GM20000 (cell line): ENCODE measurements at regions not wholly inside any gene's neighbourhood (a gene's known extent, or its start where the extent isn't known, plus 50 kb on each side); places are given as distances from the start of the nearest gene placed in this dataset.

Source experiments
- DNase-seq: peaks from one replicate; pipeline ENCODE4 v3.0.0; 2012; ENCODE audit warnings: low spot score
- TF ChIP-seq, protein P1 (sequence below): IDR thresholded peaks from 2 replicates; pipeline ENCODE4 v1.5.1; 2012; ENCODE audit warnings: mild to moderate bottlenecking, control low read depth; ENCODE audit errors: extremely low read depth, missing control alignments

DNA sequence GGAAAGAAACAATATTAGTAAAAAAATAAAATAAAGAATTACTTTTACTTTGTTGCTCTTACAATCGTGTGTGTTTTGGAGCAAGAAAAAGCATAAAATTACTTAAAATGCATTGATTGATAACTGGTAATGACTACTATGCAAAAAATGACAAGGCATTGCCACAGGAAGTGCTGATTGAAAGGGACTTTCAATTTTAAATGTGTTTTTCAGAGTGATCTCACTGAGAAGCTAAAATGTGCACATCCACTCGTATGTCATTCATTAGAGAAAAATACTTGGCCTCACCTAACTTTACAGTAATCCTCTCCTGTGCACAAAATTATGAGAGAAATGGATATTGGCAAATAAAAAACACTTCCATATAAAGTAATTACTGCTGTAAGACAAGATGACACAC lies 934.9 kb downstream of the SLITRK6 start:
- TF ChIP-seq, protein P1, sequence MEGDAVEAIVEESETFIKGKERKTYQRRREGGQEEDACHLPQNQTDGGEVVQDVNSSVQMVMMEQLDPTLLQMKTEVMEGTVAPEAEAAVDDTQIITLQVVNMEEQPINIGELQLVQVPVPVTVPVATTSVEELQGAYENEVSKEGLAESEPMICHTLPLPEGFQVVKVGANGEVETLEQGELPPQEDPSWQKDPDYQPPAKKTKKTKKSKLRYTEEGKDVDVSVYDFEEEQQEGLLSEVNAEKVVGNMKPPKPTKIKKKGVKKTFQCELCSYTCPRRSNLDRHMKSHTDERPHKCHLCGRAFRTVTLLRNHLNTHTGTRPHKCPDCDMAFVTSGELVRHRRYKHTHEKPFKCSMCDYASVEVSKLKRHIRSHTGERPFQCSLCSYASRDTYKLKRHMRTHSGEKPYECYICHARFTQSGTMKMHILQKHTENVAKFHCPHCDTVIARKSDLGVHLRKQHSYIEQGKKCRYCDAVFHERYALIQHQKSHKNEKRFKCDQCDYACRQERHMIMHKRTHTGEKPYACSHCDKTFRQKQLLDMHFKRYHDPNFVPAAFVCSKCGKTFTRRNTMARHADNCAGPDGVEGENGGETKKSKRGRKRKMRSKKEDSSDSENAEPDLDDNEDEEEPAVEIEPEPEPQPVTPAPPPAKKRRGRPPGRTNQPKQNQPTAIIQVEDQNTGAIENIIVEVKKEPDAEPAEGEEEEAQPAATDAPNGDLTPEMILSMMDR, result no peak
- DNase-seq, result no peak

DNA sequence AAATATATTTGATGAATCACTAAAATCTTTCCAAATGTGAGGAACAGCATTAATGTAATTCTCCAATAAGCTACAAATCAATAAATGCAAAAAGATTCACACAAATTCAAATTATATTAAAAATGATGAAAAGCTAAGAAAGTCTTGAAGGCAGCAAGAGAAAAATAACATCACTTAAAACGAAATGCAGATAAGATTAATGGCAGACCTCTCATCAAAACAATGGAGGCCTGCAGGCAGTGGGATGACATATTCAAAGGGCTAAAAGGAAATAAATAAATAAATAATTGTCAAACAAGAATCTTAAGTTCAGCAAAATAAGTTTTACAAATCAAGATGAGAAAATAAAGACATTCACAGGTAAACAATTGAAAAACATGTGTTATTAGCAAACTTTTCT lies 952.1 kb downstream of the SLITRK6 start:
- TF ChIP-seq, protein P1, result no peak
- no peak for DNase-seq

DNA sequence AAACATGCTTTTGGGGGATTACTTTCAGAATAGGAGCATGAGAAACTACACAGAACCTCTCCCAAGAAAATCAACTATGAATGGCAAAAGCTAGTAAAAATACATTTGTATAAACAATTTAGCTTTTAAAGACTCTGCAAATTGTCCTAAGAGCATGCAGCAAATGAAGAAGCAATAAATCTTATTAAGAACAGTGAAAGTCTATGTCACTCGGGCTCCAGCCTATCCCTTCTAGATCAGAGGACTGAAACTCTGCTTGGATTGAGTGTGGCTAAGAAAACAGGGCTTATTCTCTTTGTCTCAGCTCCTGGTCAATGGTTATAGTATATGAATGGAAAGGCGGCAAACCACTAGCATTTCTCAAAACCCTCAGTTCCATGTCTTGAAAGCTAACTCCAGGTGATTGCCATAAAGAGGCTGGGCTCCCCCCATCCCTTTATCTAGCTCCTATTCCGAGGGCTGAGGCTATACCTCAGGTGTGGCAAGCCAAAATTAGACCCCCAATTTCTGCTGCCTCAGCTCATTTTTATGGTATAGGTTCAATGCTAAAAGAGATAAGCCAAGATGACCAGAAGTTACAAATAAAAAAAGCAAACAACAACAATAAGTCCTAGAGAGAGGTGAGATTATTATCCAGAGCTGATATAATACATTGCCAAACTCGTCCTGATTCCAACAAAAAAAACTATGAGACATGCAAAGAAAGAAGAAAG lies 953.2 kb downstream of the SLITRK6 start:
- TF ChIP-seq, protein P1, result no peak
- no peak for DNase-seq

DNA sequence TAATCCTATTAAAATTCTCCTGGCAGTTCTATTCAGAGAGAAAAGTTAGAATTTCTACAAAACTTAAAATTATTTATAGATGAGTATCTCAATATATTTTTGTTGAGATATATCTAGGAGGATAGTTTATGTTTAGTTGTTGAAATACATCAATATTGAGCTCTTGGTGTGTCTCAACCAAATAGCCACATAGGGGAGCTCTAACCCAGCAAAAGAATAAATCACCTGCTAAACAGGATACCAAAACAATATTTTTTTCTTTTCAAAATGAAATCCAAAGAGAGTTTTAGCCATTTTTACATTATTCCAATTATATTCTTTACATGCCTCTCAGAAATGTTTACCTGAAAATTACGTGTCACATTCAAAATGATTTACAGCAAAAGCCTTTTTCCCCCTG lies 954.7 kb downstream of the SLITRK6 start:
- TF ChIP-seq, protein P1, result no peak
- no peak for DNase-seq

DNA sequence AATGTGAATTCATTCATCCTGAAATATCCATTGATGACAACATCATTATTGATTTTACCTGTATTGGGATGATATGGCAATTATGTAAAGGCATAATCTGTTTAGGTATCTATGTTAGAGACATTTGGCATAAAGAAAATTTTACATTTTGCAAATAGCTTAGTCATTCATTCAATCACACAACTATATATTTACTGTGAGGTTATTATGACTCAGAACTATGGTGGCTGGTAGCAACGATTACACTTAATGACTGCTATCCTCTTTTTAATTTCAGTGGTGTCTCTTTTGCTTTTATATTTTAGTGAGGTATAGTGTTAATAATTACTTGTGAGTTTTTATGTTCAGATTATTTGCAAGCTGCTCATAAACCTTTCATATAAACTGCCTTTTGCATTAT lies 955.9 kb downstream of the SLITRK6 start:
- DNase-seq, result no peak
- TF ChIP-seq, protein P1, result no peak

DNA sequence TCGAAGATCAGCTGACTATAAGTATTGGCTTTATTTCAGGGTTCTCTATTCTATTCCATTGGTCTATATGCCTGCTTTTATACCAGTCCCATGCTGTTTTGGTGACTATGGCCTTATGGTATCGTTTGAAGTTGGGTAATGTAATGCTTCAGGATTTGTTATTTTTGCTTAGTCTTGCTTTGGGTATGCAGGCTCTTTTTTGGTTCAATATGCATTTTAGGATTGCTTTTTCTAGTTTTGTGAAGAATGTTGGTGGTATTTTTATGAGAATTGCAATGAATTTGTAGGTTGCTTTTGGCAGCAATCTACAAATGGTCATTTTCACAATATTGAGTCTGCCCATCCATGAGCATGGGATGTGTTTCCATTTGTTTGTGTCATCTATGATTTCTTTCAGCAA lies 951.9 kb upstream of the SLITRK1 start:
- TF ChIP-seq, protein P1, result no peak
- no peak for DNase-seq

DNA sequence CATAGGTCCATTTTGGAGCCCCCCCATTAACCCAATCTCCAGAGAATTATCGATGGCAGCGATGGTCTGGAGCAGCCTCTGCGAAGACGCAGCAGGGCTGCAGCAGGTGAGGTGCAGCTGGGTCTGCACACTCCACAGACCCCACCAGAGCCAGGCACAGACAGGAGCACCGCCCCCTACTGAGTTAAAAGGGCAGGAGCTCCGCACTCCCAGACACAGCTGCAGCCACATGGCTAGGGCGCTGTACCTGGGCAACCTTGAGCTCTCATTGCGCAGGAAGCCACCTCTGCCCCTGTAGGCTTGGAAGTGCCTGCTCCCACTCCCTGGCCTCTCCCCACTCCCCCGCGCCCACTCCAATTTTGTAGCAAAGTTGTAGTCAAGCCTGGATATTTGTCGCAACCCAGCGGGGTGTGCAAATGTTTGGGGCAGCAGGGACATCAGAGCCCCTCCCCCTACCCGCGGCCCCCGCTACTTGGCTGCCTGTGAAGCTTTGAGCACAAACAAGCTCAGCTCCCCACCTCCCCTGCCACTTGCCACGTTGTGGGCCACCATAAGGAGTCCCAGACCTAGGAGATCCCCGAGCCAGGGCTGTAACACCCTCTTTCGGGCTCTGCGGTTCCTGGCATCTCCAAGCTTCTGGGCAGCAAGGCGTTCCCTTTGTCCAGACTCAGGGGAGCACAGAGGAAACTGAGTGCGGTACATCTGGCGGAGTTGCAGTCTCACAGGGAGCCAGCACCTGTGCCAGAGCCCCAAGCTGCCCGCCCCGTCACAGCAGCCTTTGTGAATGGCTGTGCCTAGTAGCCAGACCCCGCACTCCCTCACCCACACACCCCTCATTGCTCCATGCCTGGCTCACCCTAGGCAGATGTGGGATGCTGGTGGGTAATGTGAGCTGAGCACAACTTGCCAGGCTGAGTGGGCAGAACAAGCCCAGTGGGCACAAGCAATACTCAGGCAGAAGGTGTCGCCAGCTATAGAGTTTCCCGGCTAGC lies 949.7 kb upstream of the SLITRK1 start:
- TF ChIP-seq, protein P1, result no peak
- no peak for DNase-seq
